Neuronal stem cell (in vitro differentiated cells): ENCODE measurements at regions not wholly inside any gene's neighbourhood (a gene's known extent, or its start where the extent isn't known, plus 50 kb on each side); places are given as distances from the start of the nearest gene placed in this dataset.
"Not testable (repeated sequence)": the region's sequence is repeated elsewhere in the genome, so short reads cannot be mapped to it uniquely, and the experiment has no call there.

Experiments
- DNase-seq: peaks from one replicate; pipeline ENCODE4 v3.0.0-alpha.2; 2013; ENCODE audit warnings: low spot score
- H2AFZ ChIP-seq: one replicate; pipeline ENCODE4 v1.6.1; 2013; ENCODE audit warnings: mild to moderate bottlenecking, low read length, inconsistent platforms
- H2AK5ac ChIP-seq: 2 replicates; pipeline ENCODE4 v1.6.1; 2013; ENCODE audit warnings: low read depth, mild to moderate bottlenecking, inconsistent platforms, low read length, moderate library complexity, mixed read lengths
- H2BK120ac ChIP-seq: 2 replicates; pipeline ENCODE4 v1.6.1; 2013; ENCODE audit warnings: low read depth, mild to moderate bottlenecking, inconsistent platforms, low read length, moderate library complexity, mixed read lengths
- H2BK12ac ChIP-seq: one replicate; pipeline ENCODE4 v1.6.1; 2013; ENCODE audit warnings: low read length, inconsistent platforms
- H2BK15ac ChIP-seq: 2 replicates; pipeline ENCODE4 v1.6.1; 2013; ENCODE audit warnings: mild to moderate bottlenecking, low read length, inconsistent platforms, mixed read lengths
- H2BK5ac ChIP-seq: one replicate; pipeline ENCODE4 v1.6.1; 2013; ENCODE audit warnings: inconsistent platforms, mild to moderate bottlenecking, low read length, moderate library complexity
- H3K14ac ChIP-seq: one replicate; pipeline ENCODE4 v1.6.1; 2013; ENCODE audit warnings: low read length, inconsistent platforms
- H3K18ac ChIP-seq: 2 replicates; pipeline ENCODE4 v1.6.1; 2013; ENCODE audit warnings: low read length, inconsistent platforms
- H3K23ac ChIP-seq: 2 replicates; pipeline ENCODE4 v1.6.1; 2013; ENCODE audit warnings: low read depth, mild to moderate bottlenecking, mixed read lengths, low read length, inconsistent platforms; ENCODE audit not compliant: poor library complexity
- H3K27ac ChIP-seq: replicated peaks from 3 replicates; pipeline ENCODE4 v1.5.1; 2013; ENCODE audit warnings: low read length, inconsistent platforms
- H3K27me3 ChIP-seq, 3 experiments: 2 replicates each; pipeline ENCODE4 v1.6.1; 2013; ENCODE audit warnings: low read length in 3 of 3, mild to moderate bottlenecking in 2 of 3, inconsistent platforms in 1 of 3, low read depth in 1 of 3, mixed read lengths in 1 of 3, moderate library complexity in 1 of 3; ENCODE audit not compliant: control insufficient read depth in 3 of 3, insufficient read depth in 3 of 3
- H3K36me3 ChIP-seq, 2 donors: replicated peaks in 1 of 2; 2 replicates each; pipeline ENCODE4 v1.6.1; 2013; ENCODE audit warnings: low read length in 2 of 2; ENCODE audit not compliant: control insufficient read depth in 2 of 2, insufficient read depth in 2 of 2
- H3K4ac ChIP-seq: 2 replicates; pipeline ENCODE4 v1.6.1; 2013; ENCODE audit warnings: inconsistent platforms, mild to moderate bottlenecking, low read length, moderate library complexity
- H3K4me1 ChIP-seq, 2 donors: 1 replicate in 1 of 2; 2 replicates in 1 of 2; pipeline ENCODE4 v1.6.1; 2013; ENCODE audit warnings: low read length in 2 of 2, low read depth in 1 of 2; ENCODE audit not compliant: control insufficient read depth in 2 of 2, insufficient read depth in 1 of 2
- H3K4me2 ChIP-seq: one replicate; pipeline ENCODE4 v1.6.1; 2013; ENCODE audit warnings: mild to moderate bottlenecking, low read length, inconsistent platforms; ENCODE audit not compliant: insufficient read depth, poor library complexity, severe bottlenecking
- H3K4me3 ChIP-seq, 2 donors: 2 replicates each; pipeline ENCODE4 v1.5.1; 2013; ENCODE audit warnings: low read length in 2 of 2, mild to moderate bottlenecking in 2 of 2, inconsistent platforms in 1 of 2, moderate library complexity in 1 of 2
- H3K79me1 ChIP-seq: one replicate; pipeline ENCODE4 v1.6.1; 2013; ENCODE audit warnings: low read depth, mild to moderate bottlenecking, inconsistent platforms, low read length, moderate library complexity
- H3K9ac ChIP-seq: one replicate; pipeline ENCODE4 v1.6.1; 2013; ENCODE audit warnings: mild to moderate bottlenecking, low read depth, low read length, inconsistent platforms; ENCODE audit not compliant: poor library complexity
- H3K9me3 ChIP-seq, 2 donors: replicated peaks in 1 of 2; 2 replicates each; pipeline versions ENCODE3 to v1.6.1; 2013; ENCODE audit warnings: low read length in 2 of 2, mild to moderate bottlenecking in 2 of 2, inconsistent platforms in 1 of 2, low read depth in 1 of 2, mixed read lengths in 1 of 2, moderate library complexity in 1 of 2; ENCODE audit not compliant: control insufficient read depth in 2 of 2, insufficient read depth in 1 of 2
- H4K8ac ChIP-seq: one replicate; pipeline ENCODE4 v1.6.1; 2013; ENCODE audit warnings: low read depth, mild to moderate bottlenecking, inconsistent platforms, low read length, moderate library complexity
- H4K91ac ChIP-seq: one replicate; pipeline ENCODE4 v1.6.1; 2013; ENCODE audit warnings: low read length, low read depth, mild to moderate bottlenecking, inconsistent platforms; ENCODE audit not compliant: poor library complexity
- WGBS, 2 donors: extraction: QIAGEN DNeasy Blood & Tissue Kit; methylation state at CpG; one replicate each; pipeline ENCODE4 v1.1.7; 2013; ENCODE audit warnings: missing lambda C conversion rate in 2 of 2, mixed read lengths in 1 of 2; ENCODE audit not compliant: insufficient read length in 2 of 2, insufficient replicate concordance in 1 of 2; ENCODE audit errors: extremely low coverage in 2 of 2; 5-methylcytosine and 5-hydroxymethylcytosine counted together

- Histone ChIP-seq H3K79me1 (no peaks in the 10 kb centered on the region), H3K36me3 (no peaks in the 10 kb centered on the region), H3K4me2 (no peak overlapping the region), H4K8ac (no peak overlapping the region), H2AK5ac (no peak overlapping the region), H2AFZ (no peak overlapping the region), H2BK120ac (no peak overlapping the region), H3K4me3 (no peak overlapping the region), H3K9ac (no peak overlapping the region), H3K9me3 (no peaks in the 10 kb centered on the region), H2BK15ac (no peak overlapping the region), H3K27me3 (no peaks in the 10 kb centered on the region), H2BK5ac (no peak overlapping the region), H2BK12ac (no peak overlapping the region), H3K4ac (no peak overlapping the region), H3K4me1 (no peaks in the 10 kb centered on the region), H3K18ac (no peak overlapping the region), H3K14ac (no peak overlapping the region), H3K27ac (no peak overlapping the region), H3K23ac (no peak overlapping the region), H4K91ac (no peak overlapping the region)
- no CpG with 5 or more reads among the region's 91 CpGs for WGBS, 2 donors
- DNase-seq, result no peak
These were observed 331.4 kb upstream of the WSB1 start for GRCh38 chr17:26962255-26963162.

GRCh38 chr17:26963163-26963503 is 330.8 kb upstream of the WSB1 start:
- H3K27ac ChIP-seq, result no peak overlapping the region
- H3K14ac ChIP-seq, result no peak overlapping the region
- H2BK12ac ChIP-seq, result no peak overlapping the region
- no peaks in the 10 kb centered on the region for H3K79me1 ChIP-seq
- H2BK5ac ChIP-seq, result no peak overlapping the region
- no peaks in the 10 kb centered on the region for H3K36me3 ChIP-seq
- no peak overlapping the region for H2BK15ac ChIP-seq
- no peak overlapping the region for H3K4me3 ChIP-seq
- no peak overlapping the region for H3K9ac ChIP-seq
- no peak overlapping the region for H2AFZ ChIP-seq
- no peak overlapping the region for H2BK120ac ChIP-seq
- H3K9me3 ChIP-seq, result no peaks in the 10 kb centered on the region
- no peak overlapping the region for H4K91ac ChIP-seq
- H3K27me3 ChIP-seq, result no peaks in the 10 kb centered on the region
- no peak for DNase-seq
- WGBS, 2 donors, result no CpG with 5 or more reads among the region's 26 CpGs
- no peak overlapping the region for H3K4me2 ChIP-seq
- no peak overlapping the region for H3K4ac ChIP-seq
- H3K18ac ChIP-seq, result no peak overlapping the region
- H2AK5ac ChIP-seq, result no peak overlapping the region
- no peaks in the 10 kb centered on the region for H3K4me1 ChIP-seq
- no peak overlapping the region for H3K23ac ChIP-seq
- H4K8ac ChIP-seq, result no peak overlapping the region

GRCh38 chr17:26965898-26966624 is 327.9 kb upstream of the WSB1 start:
- H3K36me3 ChIP-seq, H3K4ac ChIP-seq, H3K9ac ChIP-seq, H3K4me3 ChIP-seq, H3K4me1 ChIP-seq, H3K79me1 ChIP-seq, H3K14ac ChIP-seq, H3K23ac ChIP-seq, H3K27me3 ChIP-seq, H2BK12ac ChIP-seq, H3K9me3 ChIP-seq, H4K8ac ChIP-seq, H4K91ac ChIP-seq, H3K18ac ChIP-seq, H3K4me2 ChIP-seq, H2AFZ ChIP-seq, DNase-seq, H2BK15ac ChIP-seq, H3K27ac ChIP-seq, H2BK120ac ChIP-seq, H2BK5ac ChIP-seq, H2AK5ac ChIP-seq: not testable (repeated sequence)
- 98 to 100% methylated on average over 1 of the region's 1 CpG for WGBS, 2 donors

GRCh38 chr17:26966625-26967179 is 327.2 kb upstream of the WSB1 start:
- not testable (repeated sequence) for H2BK120ac ChIP-seq, H4K91ac ChIP-seq, H3K79me1 ChIP-seq, H2BK12ac ChIP-seq, H3K9ac ChIP-seq, H4K8ac ChIP-seq, H3K27me3 ChIP-seq, H3K14ac ChIP-seq, H2AK5ac ChIP-seq, H2BK15ac ChIP-seq, H3K4me2 ChIP-seq, H2AFZ ChIP-seq, H3K36me3 ChIP-seq, H3K23ac ChIP-seq, H3K9me3 ChIP-seq, H3K18ac ChIP-seq, H3K27ac ChIP-seq, H3K4me1 ChIP-seq, H3K4ac ChIP-seq, H3K4me3 ChIP-seq, H2BK5ac ChIP-seq, DNase-seq
- WGBS, 2 donors, result 100% methylated on average over 2 of the region's 2 CpGs
